HepG2 (cell line): ENCODE measurements at regions not wholly inside any gene's neighbourhood (a gene's known extent, or its start where the extent isn't known, plus 50 kb on each side); places are given as distances from the start of the nearest gene placed in this dataset.

Experiments used
- AKAP8 ChIP-seq: sonication (generic); formaldehyde crosslinking; IDR thresholded peaks from 2 replicates; pipeline ENCODE4 v1.5.1; 2020; ENCODE audit warnings: mild to moderate bottlenecking, missing genetic modification reagents
- ARNTL ChIP-seq: sonication (generic); formaldehyde crosslinking; IDR thresholded peaks from 2 replicates; pipeline ENCODE4 v1.4.0; 2020; ENCODE audit warnings: mild to moderate bottlenecking, missing genetic modification reagents
- CTCF ChIP-seq: sonication (generic); formaldehyde crosslinking; IDR thresholded peaks from 2 replicates; pipeline ENCODE4 v1.5.0; 2020; ENCODE audit warnings: mild to moderate bottlenecking, missing genetic modification reagents, moderate library complexity
- ELF3 ChIP-seq: IDR thresholded peaks from 2 replicates; pipeline ENCODE4 v1.6.1; 2016; ENCODE audit warnings: missing genetic modification reagents, missing compliant biosample characterization
- EZH2 ChIP-seq: conservative IDR thresholded peaks from 2 replicates; pipeline ENCODE4 v1.6.1; 2012; ENCODE audit warnings: mild to moderate bottlenecking, low read depth, low read length, moderate library complexity
- FOXA3 ChIP-seq: IDR thresholded peaks from 2 replicates; pipeline ENCODE4 v1.6.1; 2016; ENCODE audit warnings: missing genetic modification reagents, missing compliant biosample characterization
- GATAD1 ChIP-seq: IDR thresholded peaks from 2 replicates; pipeline ENCODE4 v1.6.1; 2016; ENCODE audit warnings: missing genetic modification reagents, missing compliant biosample characterization
- HNF4G ChIP-seq, 2 experiments: sonication (generic) in 1 of 2; formaldehyde crosslinking in 1 of 2; IDR thresholded peaks; 2 replicates each; pipeline versions ENCODE4 v1.4.0 to v1.6.1; 2011 to 2020; ENCODE audit warnings: borderline replicate concordance in 2 of 2, low read depth in 2 of 2, mild to moderate bottlenecking in 2 of 2, low read length in 1 of 2, missing genetic modification reagents in 1 of 2, moderate library complexity in 1 of 2
- KMT2B ChIP-seq: IDR thresholded peaks from 2 replicates; pipeline ENCODE4 v1.6.1; 2016; ENCODE audit warnings: missing genetic modification reagents, missing compliant biosample characterization
- MLXIP ChIP-seq: sonication (generic); formaldehyde crosslinking; IDR thresholded peaks from 2 replicates; pipeline ENCODE4 v1.9.0; 2021; ENCODE audit warnings: missing genetic modification reagents, borderline replicate concordance
- NCOA1 ChIP-seq: sonication (generic); formaldehyde crosslinking; IDR thresholded peaks from 2 replicates; pipeline ENCODE4 v1.9.0; 2021; ENCODE audit warnings: missing genetic modification reagents
- NONO ChIP-seq, 2 experiments: fragments of 450-650 bp in 1 of 2; sonication (generic) in 1 of 2; formaldehyde crosslinking in 1 of 2; IDR thresholded peaks in 1 of 2; conservative IDR thresholded peaks in 1 of 2; 2 replicates each; pipeline versions ENCODE4 v1.6.1 to v1.8.0; 2017 to 2022; ENCODE audit warnings: mild to moderate bottlenecking in 1 of 2, missing genetic modification reagents in 1 of 2, moderate library complexity in 1 of 2
- RBFOX2 ChIP-seq: fragments of 200-400 bp; formaldehyde crosslinking; IDR thresholded peaks from 2 replicates; pipeline ENCODE4 v1.6.1; 2017; ENCODE audit warnings: low read depth, mild to moderate bottlenecking, low read length
- SAP130 ChIP-seq: IDR thresholded peaks from 2 replicates; pipeline ENCODE4 v1.6.1; 2016; ENCODE audit warnings: low read depth
- SUZ12 ChIP-seq: fragments of 150-350 bp; IDR thresholded peaks from 2 replicates; pipeline ENCODE4 v1.6.1; 2014; ENCODE audit warnings: low read depth, low read length
- TFE3 ChIP-seq: IDR thresholded peaks from 2 replicates; pipeline ENCODE4 v1.6.1; 2016
- ZNF20 ChIP-seq: sonication (generic); formaldehyde crosslinking; IDR thresholded peaks from 2 replicates; pipeline ENCODE4 v1.4.0; 2020; ENCODE audit warnings: mild to moderate bottlenecking, moderate library complexity, missing genetic modification reagents
- ZNF24 ChIP-seq: fragments of 450-650 bp; IDR thresholded peaks from 2 replicates; pipeline ENCODE4 v1.6.1; 2017; ENCODE audit warnings: antibody characterized with exemption, mild to moderate bottlenecking
- ZNF251 ChIP-seq: sonication (generic); formaldehyde crosslinking; IDR thresholded peaks from 2 replicates; pipeline ENCODE4 v1.9.0; 2021; ENCODE audit warnings: mild to moderate bottlenecking, missing genetic modification reagents
- ZNF44 ChIP-seq: sonication (generic); formaldehyde crosslinking; IDR thresholded peaks from 2 replicates; pipeline ENCODE4 v1.5.1; 2020; ENCODE audit warnings: mild to moderate bottlenecking, missing genetic modification reagents
- ZNF510 ChIP-seq: sonication (generic); formaldehyde crosslinking; IDR thresholded peaks from 2 replicates; pipeline ENCODE4 v1.4.0; 2020; ENCODE audit warnings: low read depth, mild to moderate bottlenecking, missing genetic modification reagents
- ZNF737 ChIP-seq: sonication (generic); formaldehyde crosslinking; IDR thresholded peaks from 2 replicates; pipeline ENCODE4 v1.5.0; 2020; ENCODE audit warnings: missing genetic modification reagents, mild to moderate bottlenecking, borderline replicate concordance
- ZSCAN25 ChIP-seq: sonication (generic); formaldehyde crosslinking; IDR thresholded peaks from 2 replicates; pipeline ENCODE4 v1.8.0; 2022; ENCODE audit warnings: mild to moderate bottlenecking, missing genetic modification reagents
- ZZZ3 ChIP-seq: sonication (generic); formaldehyde crosslinking; IDR thresholded peaks from 2 replicates; pipeline ENCODE4 v1.4.0; 2020; ENCODE audit warnings: missing genetic modification reagents, mild to moderate bottlenecking, borderline replicate concordance

DNA sequence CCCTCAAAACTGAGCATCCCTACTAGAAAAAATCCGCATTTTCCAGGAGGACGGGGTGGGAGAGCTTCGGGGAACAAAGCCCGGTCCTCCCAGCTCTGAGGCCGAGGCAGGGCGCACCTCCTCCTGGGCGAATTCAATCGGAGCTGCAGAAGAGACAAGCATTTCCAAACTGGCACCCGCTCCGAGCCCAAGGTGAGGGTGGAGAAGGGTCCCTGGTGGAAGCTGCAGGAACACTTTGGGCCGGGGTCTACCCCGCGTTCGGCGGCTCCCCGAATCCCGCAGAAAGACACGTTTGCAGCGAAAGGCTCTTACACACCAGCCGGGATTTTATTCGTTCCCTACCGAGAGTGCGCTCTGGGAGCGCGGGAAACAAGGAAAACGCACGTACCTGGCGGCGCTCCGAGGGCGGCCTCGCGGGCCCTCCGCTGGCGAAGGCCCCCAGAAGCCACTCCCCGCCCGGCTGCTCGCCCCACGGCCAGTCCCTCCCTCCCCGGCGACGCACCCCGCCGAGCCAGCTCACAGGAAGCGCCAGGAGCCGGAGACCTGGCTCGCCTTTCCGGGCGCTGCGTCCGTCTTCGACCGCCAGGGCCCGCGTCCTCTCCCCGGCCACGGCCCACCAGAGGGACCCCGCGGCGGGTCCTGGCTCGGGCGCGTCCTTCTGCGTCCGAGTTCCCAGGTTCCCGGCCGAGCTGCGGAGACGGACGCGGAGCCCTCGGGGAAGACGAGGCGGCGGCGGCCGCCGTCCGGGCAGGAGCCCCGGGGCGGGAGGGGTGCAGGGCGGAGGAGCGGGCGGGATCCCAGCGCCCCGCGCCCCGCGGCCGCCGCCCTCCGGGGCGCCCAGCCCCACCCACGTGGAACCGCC is 49.8 kb upstream of the BAHCC1 start (continued):
- TF ChIP-seq ZNF20 (CRISPR knock-in tag) (no peak), KMT2B (CRISPR knock-in tag) (no peak), ZNF510 (peak; percentile 62), ZNF44 (no peak), NONO (IDR thresholded peaks at IDR 0.05) (no peak), NONO (CRISPR knock-in tag; conservative IDR thresholded peaks at IDR 0.05) (peak; percentile 31; the same call in 1 of the 2 replicates), ARNTL (CRISPR knock-in tag) (peak; percentile 36; the same call in 1 of the 2 replicates), TFE3 (peak; percentile 30; the same call in 1 of the 2 replicates), CTCF (peak; percentile 24; the same call in 1 of the 2 replicates), RBFOX2 (peak; percentile 90), AKAP8 (CRISPR knock-in tag) (no peak; the same call in 1 of the 2 replicates), FOXA3 (CRISPR knock-in tag) (peak; percentile 16; the same call in 1 of the 2 replicates), EZH2 (no peak), ELF3 (CRISPR knock-in tag) (0 out of 2 replicates have a peak, but pooled peaks have one; percentile 9), GATAD1 (CRISPR knock-in tag) (0 out of 2 replicates have a peak, but pooled peaks have one; percentile 13), ZZZ3 (CRISPR knock-in tag) (no peak), SAP130 (peak; percentile 65), ZNF251 (CRISPR knock-in tag) (no peak), MLXIP (no peak), NCOA1 (CRISPR knock-in tag) (0 out of 2 replicates have a peak, but pooled peaks have one; percentile 74), ZSCAN25 (CRISPR knock-in tag) (peak; percentile 31; the same call in 1 of the 2 replicates), ZNF737 (CRISPR knock-in tag) (no peak), HNF4G (IDR thresholded peaks at IDR 0.05; ENCODE audit: borderline replicate concordance, low read depth, low read length) (no peak), HNF4G (CRISPR knock-in tag; IDR thresholded peaks at IDR 0.05; ENCODE audit: borderline replicate concordance, low read depth) (no peak; the same call in 1 of the 2 replicates), ZNF24 (no peak), SUZ12 (no peak)
